ENCODE measurements at regions not wholly inside any gene's neighbourhood (a gene's known extent, or its start where the extent isn't known, plus 50 kb on each side); places are given as distances from the start of the nearest gene placed in this dataset.
"Not testable (repeated sequence)": the region's sequence is repeated elsewhere in the genome, so short reads cannot be mapped to it uniquely, and the experiment has no call there.

DNA sequence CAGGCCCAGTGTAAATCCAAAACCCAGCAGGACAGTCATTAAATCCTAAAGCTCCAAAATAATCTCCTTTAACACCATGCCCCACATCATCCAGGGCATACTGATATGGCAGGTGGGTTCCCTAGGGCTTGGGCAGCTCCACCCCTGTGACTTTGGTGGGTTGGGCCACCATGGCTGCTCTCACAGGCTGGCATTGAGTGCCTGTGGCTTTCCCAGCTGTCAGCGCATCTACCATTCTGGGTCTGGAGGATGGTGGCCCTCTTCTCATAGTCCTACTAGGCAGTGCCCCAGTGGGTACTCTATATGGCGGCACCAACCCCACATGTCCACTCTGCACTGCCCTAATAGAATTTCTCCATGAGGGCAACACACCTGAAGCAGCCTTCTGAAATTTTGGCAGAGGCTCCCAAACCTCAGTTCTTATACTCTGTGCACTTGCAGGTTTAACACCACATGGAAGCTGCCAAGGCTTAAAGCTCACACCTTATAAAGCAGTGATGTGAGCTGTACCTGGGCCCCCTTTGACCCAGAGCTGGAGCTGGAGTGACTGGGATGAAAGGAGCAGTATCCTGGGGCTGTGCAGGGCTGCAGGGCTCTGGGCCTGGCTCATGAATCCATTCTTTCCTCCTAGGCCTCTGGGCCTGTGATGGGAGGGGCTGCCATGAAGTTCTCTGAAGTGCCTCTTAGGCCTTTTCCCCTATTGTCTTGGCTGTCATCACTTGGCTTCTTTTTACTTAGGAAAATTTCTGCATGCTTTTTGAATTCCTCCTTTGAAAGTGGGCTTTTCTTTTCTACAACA, 765.5 kb upstream of the EPHA7 start:
- no peak for DNase-seq (ENCODE audit: low read depth)
- no peak overlapping the region for H3K4me3 ChIP-seq (ENCODE audit: low read depth, low read length)
- TF ChIP-seq, protein P1, sequence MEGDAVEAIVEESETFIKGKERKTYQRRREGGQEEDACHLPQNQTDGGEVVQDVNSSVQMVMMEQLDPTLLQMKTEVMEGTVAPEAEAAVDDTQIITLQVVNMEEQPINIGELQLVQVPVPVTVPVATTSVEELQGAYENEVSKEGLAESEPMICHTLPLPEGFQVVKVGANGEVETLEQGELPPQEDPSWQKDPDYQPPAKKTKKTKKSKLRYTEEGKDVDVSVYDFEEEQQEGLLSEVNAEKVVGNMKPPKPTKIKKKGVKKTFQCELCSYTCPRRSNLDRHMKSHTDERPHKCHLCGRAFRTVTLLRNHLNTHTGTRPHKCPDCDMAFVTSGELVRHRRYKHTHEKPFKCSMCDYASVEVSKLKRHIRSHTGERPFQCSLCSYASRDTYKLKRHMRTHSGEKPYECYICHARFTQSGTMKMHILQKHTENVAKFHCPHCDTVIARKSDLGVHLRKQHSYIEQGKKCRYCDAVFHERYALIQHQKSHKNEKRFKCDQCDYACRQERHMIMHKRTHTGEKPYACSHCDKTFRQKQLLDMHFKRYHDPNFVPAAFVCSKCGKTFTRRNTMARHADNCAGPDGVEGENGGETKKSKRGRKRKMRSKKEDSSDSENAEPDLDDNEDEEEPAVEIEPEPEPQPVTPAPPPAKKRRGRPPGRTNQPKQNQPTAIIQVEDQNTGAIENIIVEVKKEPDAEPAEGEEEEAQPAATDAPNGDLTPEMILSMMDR (IDR thresholded peaks at IDR 0.05; ENCODE audit: low read depth, low read length, missing control alignments) = no peak

DNA sequence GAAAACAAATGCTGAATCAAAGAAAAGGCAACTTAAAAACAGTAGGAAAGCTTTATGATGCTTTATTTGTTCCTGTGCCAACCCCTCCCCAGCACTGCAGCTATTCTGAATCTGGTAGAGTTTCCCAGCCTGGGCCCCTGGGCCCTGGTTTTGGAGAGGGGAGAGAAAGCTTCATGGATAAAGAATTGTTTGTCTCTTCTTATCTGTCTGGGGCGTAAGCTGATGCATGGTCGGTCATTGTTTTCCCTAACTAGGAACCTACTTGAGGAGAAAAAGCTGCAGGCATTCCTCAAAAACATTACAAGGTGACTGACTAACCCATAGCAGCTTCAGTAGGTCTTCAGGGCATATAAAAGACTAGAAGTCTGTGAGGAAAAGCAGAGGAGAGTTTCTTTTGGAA, 758.1 kb upstream of the EPHA7 start:
- no peak overlapping the region for H3K4me3 ChIP-seq (ENCODE audit: low read depth, low read length)
- TF ChIP-seq, protein P1 (IDR thresholded peaks at IDR 0.05; ENCODE audit: low read depth, low read length, missing control alignments) = no peak
- no peak for DNase-seq (ENCODE audit: low read depth)

DNA sequence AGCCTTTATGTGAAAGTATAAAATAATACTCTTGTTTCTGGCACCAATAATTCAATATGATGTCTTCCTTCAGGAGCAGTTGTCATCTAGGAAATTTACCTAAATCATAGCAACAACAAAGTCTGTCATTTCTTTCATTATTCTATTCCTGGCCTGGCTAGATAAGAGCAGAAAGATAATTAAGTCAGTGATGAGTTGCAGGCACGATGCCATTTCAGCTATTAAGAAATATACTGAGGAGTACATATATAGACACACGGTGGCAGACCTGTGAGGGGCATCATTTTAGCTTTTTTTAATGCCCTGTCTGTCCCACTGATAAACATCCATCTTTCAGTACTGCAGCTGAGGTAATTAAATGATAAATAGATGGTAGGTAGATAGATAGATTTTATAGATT, 756.1 kb upstream of the EPHA7 start:
- no peak for DNase-seq (ENCODE audit: low read depth)
- H3K4me3 ChIP-seq (ENCODE audit: low read depth, low read length) = no peak overlapping the region
- TF ChIP-seq, protein P1 (IDR thresholded peaks at IDR 0.05; ENCODE audit: low read depth, low read length, missing control alignments) = no peak

DNA sequence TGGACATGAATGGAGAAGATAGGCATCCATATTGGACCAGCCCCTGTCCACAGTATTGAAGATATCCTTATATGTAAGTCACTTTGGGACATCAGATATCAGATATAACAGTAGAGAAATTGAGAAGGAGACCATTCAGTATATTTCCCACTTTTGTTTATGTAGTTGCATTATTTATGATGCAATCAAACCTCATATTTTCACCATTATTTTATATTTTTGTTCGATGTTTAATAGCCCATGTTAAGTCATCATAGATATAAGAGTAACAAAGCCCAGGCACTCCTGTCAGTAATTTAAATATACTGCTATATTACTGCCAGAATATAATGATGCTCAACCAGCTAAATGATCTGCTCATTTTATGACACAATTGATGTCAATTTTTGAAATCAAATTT, 744.5 kb upstream of the EPHA7 start:
- H3K4me3 ChIP-seq (ENCODE audit: low read depth, low read length) = no peak overlapping the region
- no peak for DNase-seq (ENCODE audit: low read depth)
- TF ChIP-seq, protein P1 (IDR thresholded peaks at IDR 0.05; ENCODE audit: low read depth, low read length, missing control alignments) = no peak

DNA sequence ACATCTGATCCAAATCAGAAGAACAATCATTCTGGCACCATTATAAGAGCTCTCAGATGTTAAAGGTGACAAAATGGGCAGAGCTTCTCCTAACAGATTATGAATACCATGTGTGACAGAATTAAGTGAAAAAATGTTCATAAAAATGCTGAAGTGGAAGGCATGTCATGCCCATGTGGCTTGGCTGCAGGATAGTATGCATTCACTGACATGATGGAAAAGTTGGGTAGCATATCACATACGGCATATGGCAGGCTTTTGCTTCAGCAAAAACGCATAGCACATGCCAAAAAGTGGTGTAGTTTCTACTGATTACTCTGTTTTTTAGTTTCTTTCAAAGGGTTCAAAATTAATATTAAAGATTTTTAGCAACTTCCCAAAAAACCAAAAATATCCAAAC, 731.5 kb upstream of the EPHA7 start:
- TF ChIP-seq, protein P1 (IDR thresholded peaks at IDR 0.05; ENCODE audit: low read depth, low read length, missing control alignments) = no peak
- H3K4me3 ChIP-seq (ENCODE audit: low read depth, low read length) = no peak overlapping the region

DNA sequence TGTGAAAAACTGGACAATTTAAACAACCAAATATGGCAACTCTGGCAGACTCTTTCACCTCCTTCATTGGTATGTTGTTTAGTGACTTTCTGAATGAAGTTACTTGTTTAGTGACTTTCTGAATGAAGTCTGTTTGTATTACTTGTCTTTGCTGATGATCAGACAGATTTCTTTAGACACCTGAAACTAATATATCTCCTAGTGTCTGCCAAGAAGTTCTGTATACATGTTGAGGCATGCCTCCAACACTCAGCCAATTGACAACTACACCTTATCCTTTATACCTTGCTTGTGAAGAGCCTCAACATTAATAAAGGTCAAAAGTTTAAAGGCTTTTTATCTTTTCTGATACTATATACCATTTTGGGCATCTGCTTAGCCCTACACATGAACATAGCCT, 725.4 kb upstream of the EPHA7 start:
- no peak overlapping the region for H3K4me3 ChIP-seq (ENCODE audit: low read depth, low read length)
- TF ChIP-seq, protein P1 (IDR thresholded peaks at IDR 0.05; ENCODE audit: low read depth, low read length, missing control alignments) = no peak
- DNase-seq (ENCODE audit: low read depth) = no peak

More for the DNA sequence above, 731.5 kb upstream of the EPHA7 start:
- DNase-seq (ENCODE audit: low read depth) = no peak

DNA sequence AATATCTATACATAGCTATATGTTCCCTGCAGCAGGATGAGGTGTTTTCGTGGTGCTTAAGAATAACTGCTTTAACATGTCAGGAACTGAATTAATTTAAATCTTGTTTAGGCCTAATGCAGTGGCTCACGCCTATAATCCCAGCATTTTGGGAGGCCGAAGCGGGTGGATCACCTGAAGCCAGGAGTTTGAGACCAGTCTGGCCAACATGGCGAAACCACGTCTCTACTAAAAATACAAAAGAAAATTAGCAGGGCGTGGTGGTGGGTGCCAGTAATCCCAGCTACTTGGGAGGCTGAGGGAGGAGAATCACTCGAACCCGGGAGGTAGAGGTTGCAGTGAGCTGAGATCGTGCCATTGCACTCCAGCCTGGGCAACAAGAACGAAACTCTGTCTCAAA, 717.8 kb upstream of the EPHA7 start:
- not testable (repeated sequence) for H3K4me3 ChIP-seq (ENCODE audit: low read depth, low read length); DNase-seq (ENCODE audit: low read depth)

Data from GM12864 (cell line).